ENCODE measurements at regions not wholly inside any gene's neighbourhood (a gene's known extent, or its start where the extent isn't known, plus 50 kb on each side); places are given as distances from the start of the nearest gene placed in this dataset.

GRCh38 chr19:30180691-30181090 lies 191.5 kb upstream of the ZNF536 start:
- intact Hi-C loops (cut with micrococcal nuclease), result loop anchor here (10.0 kb wide), 1 partner anchor 1284 kb away; no protein-coding TSS in a partner anchor
- Histone ChIP-seq H3K4ac (ENCODE audit: low read depth, low read length) (no peak overlapping the region), H3K79me1 (ENCODE audit: low read depth in 1 of 2, low read length in 2 of 2) (no peaks in the 10 kb centered on the region), H3K9me1 (ENCODE audit: insufficient read depth, low read length) (no peaks in the 10 kb centered on the region), H3K27me3 (ENCODE audit: control insufficient read depth, insufficient read depth, low read length) (no peaks in the 10 kb centered on the region), H2BK20ac (ENCODE audit: low read depth, low read length) (no peak overlapping the region), H3K14ac (replicated peaks; ENCODE audit: low read depth, low read length) (no peak overlapping the region), H3K4me1 (ENCODE audit: control insufficient read depth, insufficient read depth, low read length) (no peaks in the 10 kb centered on the region), H2BK15ac (ENCODE audit: low read depth, low read length) (no peak overlapping the region), H2AFZ (replicated peaks; ENCODE audit: low read length, poor library complexity) (no peak overlapping the region), H2BK5ac (ENCODE audit: low read depth, low read length, poor library complexity, severe bottlenecking) (no peak overlapping the region), H2AK9ac (replicated peaks; ENCODE audit: low read depth, low read length, poor library complexity) (no peak overlapping the region), H4K8ac (ENCODE audit: low read depth in 2 of 2, low read length in 2 of 2) (no peak overlapping the region), H3K9ac (ENCODE audit: low read depth, low read length) (no peak overlapping the region), H3K27ac (ENCODE audit: insufficient read depth, low read length) (no peak overlapping the region), H3K4me2 (ENCODE audit: low read depth, low read length) (no peak overlapping the region), H4K91ac (ENCODE audit: insufficient read depth, low read depth, low read length) (no peak overlapping the region), H2BK120ac (ENCODE audit: low read depth, low read length) (no peak overlapping the region), H4K5ac (ENCODE audit: low read depth, low read length) (no peak overlapping the region), H4K20me1 (ENCODE audit: insufficient read depth, low read length) (no peaks in the 10 kb centered on the region), H3K9me3 (ENCODE audit: control insufficient read depth, insufficient read depth, low read length) (peaks cover 5% of the 10 kb centered on the region; the same call in 1 of the 2 replicates), H3K36me3 (ENCODE audit: control insufficient read depth, insufficient read depth, low read length) (no peaks in the 10 kb centered on the region), H3K4me3 (ENCODE audit: insufficient read depth, low read depth, low read length) (no peak overlapping the region), H2AK5ac (ENCODE audit: low read depth, low read length) (no peak overlapping the region), H3K23ac (ENCODE audit: low read depth, low read length) (no peak overlapping the region), H3K18ac (ENCODE audit: low read depth, low read length) (no peak overlapping the region), H3K56ac (ENCODE audit: extremely low read depth, insufficient read depth, low read length) (no peak overlapping the region)
- DNase-seq (no peak), ATAC-seq (ENCODE audit: low read depth) (no peak)
- POLR2A ChIA-PET (ENCODE audit: unreplicated experiment), result no interaction called here
- no CpG with 5 or more reads among the region's 1 CpG for WGBS, 2 experiments (ENCODE audit: extremely low coverage in 2 of 2, insufficient read length in 1 of 2)
- no TSS peak for BruUV-seq (replicated peaks)
- no peak for TF ChIP-seq USF2 (IDR thresholded peaks at IDR 0.05; ENCODE audit: low read depth, low read length)
- dilution Hi-C loops (cut with HindIII; ENCODE audit: low sequenced_read_pairs, unreplicated experiment), result no loop called here
- in situ Hi-C loops (cut with MboI; ENCODE audit: low sequenced_read_pairs), result no loop called here
- CTCF ChIA-PET, result no interaction called here

Measured in IMR-90 (cell line).